ENCODE measurements at regions not wholly inside any gene's neighbourhood (a gene's known extent, or its start where the extent isn't known, plus 50 kb on each side); places are given as distances from the start of the nearest gene placed in this dataset.

DNA sequence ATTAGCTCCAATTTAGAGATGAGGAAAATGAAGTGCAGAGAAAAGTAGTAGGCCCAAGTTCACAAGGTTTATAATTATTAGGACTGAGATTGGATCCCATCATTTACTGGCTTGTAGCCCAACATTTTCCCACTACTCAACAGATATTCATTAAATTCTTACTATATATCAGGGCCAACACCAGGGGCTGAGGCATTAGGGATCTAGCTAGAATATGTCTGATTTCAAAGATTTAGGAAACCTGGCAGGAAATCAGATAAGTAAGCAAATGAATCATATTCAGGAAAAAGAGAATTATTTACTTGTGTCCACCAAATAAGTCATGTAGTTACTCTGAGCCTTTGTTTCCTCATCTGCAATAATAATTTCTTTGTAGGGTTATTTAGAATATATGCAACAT lies 94.3 kb downstream of the OXGR1 start:
- DNase-seq (no peak), ATAC-seq (no peak)
- intact Hi-C loops (cut with micrococcal nuclease) = no loop called here
- ChIA-PET CTCF (no interaction called here), POLR2A (ENCODE audit: unreplicated experiment) (no interaction called here)
- Histone ChIP-seq H3K27ac (ENCODE audit: low read length) (no peak overlapping the region), H3K9ac (ENCODE audit: low read length) (no peak overlapping the region), H3K36me3 (ENCODE audit: low read depth, low read length) (no peaks in the 10 kb centered on the region), H3K4me2 (ENCODE audit: low read length) (no peak overlapping the region), H3K9me2 (replicated peaks; ENCODE audit: low read length) (no peaks in the 10 kb centered on the region), H3K79me2 (ENCODE audit: low read length) (no peaks in the 10 kb centered on the region), H3K4me1 (ENCODE audit: insufficient read depth, low read length) (no peaks in the 10 kb centered on the region), H4K20me1 (ENCODE audit: low read length) (no peaks in the 10 kb centered on the region), H2AFZ (ENCODE audit: low read length) (no peak overlapping the region), H3K4me3 (ENCODE audit: low read length) (no peak overlapping the region), H3F3A (ENCODE audit: low read length, unreplicated experiment) (no peaks in the 10 kb centered on the region), H3K9me3 (ENCODE audit: low read length) (no peaks in the 10 kb centered on the region), H3K27me3 (ENCODE audit: low read length) (no peaks in the 10 kb centered on the region; the same call in 1 of the 2 replicates)
- no TSS peak for BruUV-seq (replicated peaks)
- TF ChIP-seq EZH2 (IDR thresholded peaks at IDR 0.05; ENCODE audit: low read length, unreplicated experiment) (no peak), EZH2phosphoT487 (IDR thresholded peaks at IDR 0.05; ENCODE audit: borderline replicate concordance, low read length) (no peak)
- TF ChIP-seq, protein P1, sequence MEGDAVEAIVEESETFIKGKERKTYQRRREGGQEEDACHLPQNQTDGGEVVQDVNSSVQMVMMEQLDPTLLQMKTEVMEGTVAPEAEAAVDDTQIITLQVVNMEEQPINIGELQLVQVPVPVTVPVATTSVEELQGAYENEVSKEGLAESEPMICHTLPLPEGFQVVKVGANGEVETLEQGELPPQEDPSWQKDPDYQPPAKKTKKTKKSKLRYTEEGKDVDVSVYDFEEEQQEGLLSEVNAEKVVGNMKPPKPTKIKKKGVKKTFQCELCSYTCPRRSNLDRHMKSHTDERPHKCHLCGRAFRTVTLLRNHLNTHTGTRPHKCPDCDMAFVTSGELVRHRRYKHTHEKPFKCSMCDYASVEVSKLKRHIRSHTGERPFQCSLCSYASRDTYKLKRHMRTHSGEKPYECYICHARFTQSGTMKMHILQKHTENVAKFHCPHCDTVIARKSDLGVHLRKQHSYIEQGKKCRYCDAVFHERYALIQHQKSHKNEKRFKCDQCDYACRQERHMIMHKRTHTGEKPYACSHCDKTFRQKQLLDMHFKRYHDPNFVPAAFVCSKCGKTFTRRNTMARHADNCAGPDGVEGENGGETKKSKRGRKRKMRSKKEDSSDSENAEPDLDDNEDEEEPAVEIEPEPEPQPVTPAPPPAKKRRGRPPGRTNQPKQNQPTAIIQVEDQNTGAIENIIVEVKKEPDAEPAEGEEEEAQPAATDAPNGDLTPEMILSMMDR (conservative IDR thresholded peaks at IDR 0.05; ENCODE audit: low read depth, low read length) = no peak

DNA sequence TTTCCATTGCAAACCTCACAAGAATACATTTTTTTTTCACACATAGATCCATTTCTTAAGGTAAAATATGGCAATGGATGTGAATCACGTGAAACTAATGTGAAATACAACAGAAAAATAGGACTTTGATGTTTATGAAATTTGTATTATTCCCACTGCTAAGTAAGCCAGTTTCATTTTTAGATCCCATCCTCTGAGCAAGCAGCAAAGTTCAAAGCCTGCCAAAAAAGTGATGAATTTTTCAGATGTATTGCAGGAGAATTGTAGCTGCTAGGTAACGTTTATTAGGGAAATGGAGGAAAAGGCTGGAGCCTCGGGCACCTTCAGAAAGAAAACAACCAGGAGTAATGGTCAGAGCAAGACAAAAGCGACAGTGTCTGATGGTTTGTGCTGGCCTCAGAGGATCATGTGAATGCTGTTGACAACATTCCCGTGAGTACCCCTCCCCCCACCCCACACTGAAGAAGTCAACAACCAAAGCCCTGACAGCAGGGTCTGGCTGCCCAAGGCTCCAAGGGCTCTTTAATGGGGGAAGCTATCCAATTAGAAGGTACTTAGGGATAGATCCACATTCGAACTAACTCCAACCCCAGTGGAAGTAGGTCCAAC lies 95.5 kb downstream of the OXGR1 start:
- no peak overlapping the region for H3K4me3 ChIP-seq (ENCODE audit: low read length)
- H3K9me3 ChIP-seq (ENCODE audit: low read length) = no peaks in the 10 kb centered on the region
- no peak overlapping the region for H3K4me2 ChIP-seq (ENCODE audit: low read length)
- POLR2A ChIA-PET (ENCODE audit: unreplicated experiment) = no interaction called here
- no peaks in the 10 kb centered on the region for H3K27me3 ChIP-seq (ENCODE audit: low read length)
- H3K36me3 ChIP-seq (ENCODE audit: low read depth, low read length) = no peaks in the 10 kb centered on the region
- BruUV-seq (replicated peaks) = no TSS peak
- H3K27ac ChIP-seq (ENCODE audit: low read length) = no peak overlapping the region
- H3F3A ChIP-seq (ENCODE audit: low read length, unreplicated experiment) = no peaks in the 10 kb centered on the region
- H3K9ac ChIP-seq (ENCODE audit: low read length) = no peak overlapping the region
- no peaks in the 10 kb centered on the region for H3K4me1 ChIP-seq (ENCODE audit: insufficient read depth, low read length)
- intact Hi-C loops (cut with micrococcal nuclease) = no loop called here
- no peak for DNase-seq
- no peaks in the 10 kb centered on the region for H4K20me1 ChIP-seq (ENCODE audit: low read length)
- no peaks in the 10 kb centered on the region for H3K9me2 ChIP-seq (replicated peaks; ENCODE audit: low read length)
- ATAC-seq = no peak
- TF ChIP-seq, protein P1 (conservative IDR thresholded peaks at IDR 0.05; ENCODE audit: low read depth, low read length) = no peak
- TF ChIP-seq EZH2 (IDR thresholded peaks at IDR 0.05; ENCODE audit: low read length, unreplicated experiment) (no peak), EZH2phosphoT487 (IDR thresholded peaks at IDR 0.05; ENCODE audit: borderline replicate concordance, low read length) (no peak)
- no peaks in the 10 kb centered on the region for H3K79me2 ChIP-seq (ENCODE audit: low read length)
- no peak overlapping the region for H2AFZ ChIP-seq (ENCODE audit: low read length)
- CTCF ChIA-PET = no interaction called here

DNA sequence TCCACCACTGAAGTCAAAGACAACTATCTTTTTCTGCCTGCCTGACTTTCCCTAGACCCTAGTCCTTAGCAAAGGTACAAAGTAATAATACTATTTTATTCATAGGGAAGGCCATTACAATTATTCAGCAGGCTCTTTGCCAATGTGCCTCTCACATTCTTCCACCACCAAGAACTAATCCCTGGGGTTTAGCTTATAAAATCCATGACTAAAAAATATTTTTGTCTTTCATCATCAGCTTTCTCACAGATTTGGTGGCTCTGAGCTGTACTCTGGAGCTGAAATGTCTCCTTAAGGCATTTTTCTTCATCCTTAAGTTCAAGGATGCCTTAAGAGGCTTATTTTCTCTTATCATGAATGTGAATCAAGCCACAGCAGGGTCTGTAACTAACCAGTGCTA lies 96.1 kb downstream of the OXGR1 start:
- H3K4me1 ChIP-seq (ENCODE audit: insufficient read depth, low read length) = no peaks in the 10 kb centered on the region
- intact Hi-C loops (cut with micrococcal nuclease) = no loop called here
- no peak overlapping the region for H3K27ac ChIP-seq (ENCODE audit: low read length)
- no peaks in the 10 kb centered on the region for H3F3A ChIP-seq (ENCODE audit: low read length, unreplicated experiment)
- H2AFZ ChIP-seq (ENCODE audit: low read length) = no peak overlapping the region
- DNase-seq (peak; percentile 20), ATAC-seq (no peak)
- no peaks in the 10 kb centered on the region for H3K9me2 ChIP-seq (replicated peaks; ENCODE audit: low read length)
- TF ChIP-seq EZH2phosphoT487 (IDR thresholded peaks at IDR 0.05; ENCODE audit: borderline replicate concordance, low read length) (no peak), EZH2 (IDR thresholded peaks at IDR 0.05; ENCODE audit: low read length, unreplicated experiment) (no peak)
- TF ChIP-seq, protein P1 (conservative IDR thresholded peaks at IDR 0.05; ENCODE audit: low read depth, low read length) = no peak
- no peaks in the 10 kb centered on the region for H3K9me3 ChIP-seq (ENCODE audit: low read length)
- no peaks in the 10 kb centered on the region for H3K79me2 ChIP-seq (ENCODE audit: low read length)
- H4K20me1 ChIP-seq (ENCODE audit: low read length) = no peaks in the 10 kb centered on the region
- no TSS peak for BruUV-seq (replicated peaks)
- no peak overlapping the region for H3K4me3 ChIP-seq (ENCODE audit: low read length)
- ChIA-PET CTCF (no interaction called here), POLR2A (ENCODE audit: unreplicated experiment) (no interaction called here)
- no peak overlapping the region for H3K9ac ChIP-seq (ENCODE audit: low read length)
- no peaks in the 10 kb centered on the region for H3K36me3 ChIP-seq (ENCODE audit: low read depth, low read length)
- no peaks in the 10 kb centered on the region for H3K27me3 ChIP-seq (ENCODE audit: low read length)
- H3K4me2 ChIP-seq (ENCODE audit: low read length) = no peak overlapping the region

Data from PC-3 (cell line).